ENCODE measurements at regions not wholly inside any gene's neighbourhood (a gene's known extent, or its start where the extent isn't known, plus 50 kb on each side); places are given as distances from the start of the nearest gene placed in this dataset.

- H3K36me3 ChIP-seq (ENCODE audit: insufficient read depth): no peaks in the 10 kb centered on the region
- H3K4me3 ChIP-seq (IDR thresholded peaks at IDR 0.05; ENCODE audit: insufficient read depth, low read depth, low read length): no peak overlapping the region
- TF ChIP-seq, protein P1, sequence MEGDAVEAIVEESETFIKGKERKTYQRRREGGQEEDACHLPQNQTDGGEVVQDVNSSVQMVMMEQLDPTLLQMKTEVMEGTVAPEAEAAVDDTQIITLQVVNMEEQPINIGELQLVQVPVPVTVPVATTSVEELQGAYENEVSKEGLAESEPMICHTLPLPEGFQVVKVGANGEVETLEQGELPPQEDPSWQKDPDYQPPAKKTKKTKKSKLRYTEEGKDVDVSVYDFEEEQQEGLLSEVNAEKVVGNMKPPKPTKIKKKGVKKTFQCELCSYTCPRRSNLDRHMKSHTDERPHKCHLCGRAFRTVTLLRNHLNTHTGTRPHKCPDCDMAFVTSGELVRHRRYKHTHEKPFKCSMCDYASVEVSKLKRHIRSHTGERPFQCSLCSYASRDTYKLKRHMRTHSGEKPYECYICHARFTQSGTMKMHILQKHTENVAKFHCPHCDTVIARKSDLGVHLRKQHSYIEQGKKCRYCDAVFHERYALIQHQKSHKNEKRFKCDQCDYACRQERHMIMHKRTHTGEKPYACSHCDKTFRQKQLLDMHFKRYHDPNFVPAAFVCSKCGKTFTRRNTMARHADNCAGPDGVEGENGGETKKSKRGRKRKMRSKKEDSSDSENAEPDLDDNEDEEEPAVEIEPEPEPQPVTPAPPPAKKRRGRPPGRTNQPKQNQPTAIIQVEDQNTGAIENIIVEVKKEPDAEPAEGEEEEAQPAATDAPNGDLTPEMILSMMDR (conservative IDR thresholded peaks at IDR 0.05; ENCODE audit: low read depth, low read length): no peak
- H4K20me1 ChIP-seq (ENCODE audit: insufficient read depth): no peaks in the 10 kb centered on the region
- no peak overlapping the region for H3K27ac ChIP-seq
- H3K4me2 ChIP-seq: no peak overlapping the region
- no peaks in the 10 kb centered on the region for H3K79me2 ChIP-seq (ENCODE audit: insufficient read depth, low read depth)
- H3K9ac ChIP-seq: no peak overlapping the region
- H2AFZ ChIP-seq (ENCODE audit: low read depth): no peak overlapping the region
- no peaks in the 10 kb centered on the region for H3K4me1 ChIP-seq (ENCODE audit: low read depth, poor library complexity, severe bottlenecking)
- no peaks in the 10 kb centered on the region for H3K27me3 ChIP-seq (ENCODE audit: insufficient read depth, low read depth)
Observed at GRCh38 chr13:74892096-74892495, 589.9 kb downstream of the TBC1D4 start.

DNA sequence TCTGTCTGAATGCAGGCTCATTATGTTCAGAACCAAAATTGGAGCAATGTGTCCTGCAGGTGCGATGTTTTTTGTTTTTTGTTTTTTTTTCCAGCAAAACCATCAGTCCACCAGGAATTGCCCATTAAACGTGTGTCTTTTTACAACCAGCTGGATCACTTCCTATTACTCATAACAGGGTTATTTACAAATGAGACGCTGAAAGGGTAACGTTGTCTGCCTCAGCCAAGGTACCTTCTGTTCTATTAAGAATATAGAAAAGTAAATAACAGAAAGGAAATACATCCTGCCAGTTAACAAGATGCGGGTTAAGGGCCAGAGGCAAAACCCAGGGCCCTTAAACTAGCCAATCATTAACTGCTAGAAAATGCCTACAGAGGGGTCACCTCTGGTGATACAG is 590.4 kb downstream of the TBC1D4 start:
- H3K79me2 ChIP-seq (ENCODE audit: insufficient read depth, low read depth): no peaks in the 10 kb centered on the region
- no peaks in the 10 kb centered on the region for H3K27me3 ChIP-seq (ENCODE audit: insufficient read depth, low read depth)
- H4K20me1 ChIP-seq (ENCODE audit: insufficient read depth): no peaks in the 10 kb centered on the region
- no peak overlapping the region for H3K4me2 ChIP-seq
- TF ChIP-seq, protein P1 (conservative IDR thresholded peaks at IDR 0.05; ENCODE audit: low read depth, low read length): no peak
- H3K9ac ChIP-seq: no peak overlapping the region
- H3K4me3 ChIP-seq (IDR thresholded peaks at IDR 0.05; ENCODE audit: insufficient read depth, low read depth, low read length): no peak overlapping the region
- no peak overlapping the region for H2AFZ ChIP-seq (ENCODE audit: low read depth)
- H3K4me1 ChIP-seq (ENCODE audit: low read depth, poor library complexity, severe bottlenecking): no peaks in the 10 kb centered on the region
- H3K27ac ChIP-seq: no peak overlapping the region
- no peaks in the 10 kb centered on the region for H3K36me3 ChIP-seq (ENCODE audit: insufficient read depth)

DNA sequence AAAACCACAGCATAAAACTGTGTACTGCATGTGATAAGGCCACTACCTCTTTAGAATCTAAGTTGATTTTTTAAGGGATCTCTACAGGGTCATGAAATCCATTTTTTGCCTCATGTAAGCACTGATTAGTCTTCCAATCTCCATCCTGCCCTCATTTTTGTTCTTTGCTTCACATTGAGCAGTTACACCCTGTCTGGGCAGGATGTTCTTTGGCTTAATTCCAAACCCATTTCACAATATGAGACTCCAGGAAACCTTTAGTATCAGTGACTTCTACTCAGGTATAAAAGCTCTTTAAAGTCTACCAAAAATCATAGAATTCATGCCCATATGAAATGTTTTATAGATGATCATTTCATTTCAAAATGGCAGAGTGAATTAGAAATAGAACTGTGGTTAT is 592.6 kb downstream of the TBC1D4 start:
- no peak overlapping the region for H3K4me3 ChIP-seq (IDR thresholded peaks at IDR 0.05; ENCODE audit: insufficient read depth, low read depth, low read length)

DNA sequence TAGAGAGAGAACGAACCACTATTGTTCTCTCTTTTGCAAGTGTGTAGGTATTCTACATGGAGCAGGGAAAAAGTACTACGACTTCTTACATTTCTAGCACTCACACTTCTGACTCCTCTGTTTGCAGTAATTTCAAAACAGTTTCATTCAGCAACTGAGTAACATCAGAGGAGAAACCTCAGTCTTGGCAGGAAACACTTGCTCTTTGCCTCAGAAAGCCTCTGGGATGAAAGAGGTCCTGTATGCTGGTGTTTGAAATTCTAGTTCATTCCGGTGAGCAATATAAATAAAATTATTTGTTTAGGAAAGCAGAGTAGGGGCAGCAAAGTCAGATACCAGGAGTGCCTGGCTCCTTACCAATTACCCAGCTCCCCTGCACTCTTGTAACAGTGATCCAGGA is 595.5 kb downstream of the TBC1D4 start:
- TF ChIP-seq, protein P1 (conservative IDR thresholded peaks at IDR 0.05; ENCODE audit: low read depth, low read length): no peak
- no peaks in the 10 kb centered on the region for H4K20me1 ChIP-seq (ENCODE audit: insufficient read depth)
- H3K4me2 ChIP-seq: no peak overlapping the region
- H3K79me2 ChIP-seq (ENCODE audit: insufficient read depth, low read depth): no peaks in the 10 kb centered on the region
- H3K27ac ChIP-seq: no peak overlapping the region
- H3K9ac ChIP-seq: no peak overlapping the region
- H3K4me1 ChIP-seq (ENCODE audit: low read depth, poor library complexity, severe bottlenecking): no peaks in the 10 kb centered on the region
- no peak overlapping the region for H3K4me3 ChIP-seq (IDR thresholded peaks at IDR 0.05; ENCODE audit: insufficient read depth, low read depth, low read length)
- no peaks in the 10 kb centered on the region for H3K27me3 ChIP-seq (ENCODE audit: insufficient read depth, low read depth)
- no peaks in the 10 kb centered on the region for H3K36me3 ChIP-seq (ENCODE audit: insufficient read depth)
- H2AFZ ChIP-seq (ENCODE audit: low read depth): no peak overlapping the region

More for the DNA sequence above, 592.6 kb downstream of the TBC1D4 start:
- H2AFZ ChIP-seq (ENCODE audit: low read depth): no peak overlapping the region
- H3K27me3 ChIP-seq (ENCODE audit: insufficient read depth, low read depth): no peaks in the 10 kb centered on the region
- no peak overlapping the region for H3K4me2 ChIP-seq
- H3K4me1 ChIP-seq (ENCODE audit: low read depth, poor library complexity, severe bottlenecking): no peaks in the 10 kb centered on the region
- TF ChIP-seq, protein P1 (conservative IDR thresholded peaks at IDR 0.05; ENCODE audit: low read depth, low read length): no peak
- H3K79me2 ChIP-seq (ENCODE audit: insufficient read depth, low read depth): no peaks in the 10 kb centered on the region
- no peak overlapping the region for H3K27ac ChIP-seq
- H3K36me3 ChIP-seq (ENCODE audit: insufficient read depth): no peaks in the 10 kb centered on the region
- no peaks in the 10 kb centered on the region for H4K20me1 ChIP-seq (ENCODE audit: insufficient read depth)
- no peak overlapping the region for H3K9ac ChIP-seq

All from KMS-11 (cell line).